HG02588 (cell line): ENCODE measurements at regions not wholly inside any gene's neighbourhood (a gene's known extent, or its start where the extent isn't known, plus 50 kb on each side); places are given as distances from the start of the nearest gene placed in this dataset.

Source experiments
- ATAC-seq: cut with Tn5 transposase; IDR thresholded peaks from one replicate; pipeline ENCODE4 v1.9.1; 2021; ENCODE audit warnings: mild to moderate bottlenecking, moderate library complexity; ENCODE audit not compliant: unreplicated experiment

DNA sequence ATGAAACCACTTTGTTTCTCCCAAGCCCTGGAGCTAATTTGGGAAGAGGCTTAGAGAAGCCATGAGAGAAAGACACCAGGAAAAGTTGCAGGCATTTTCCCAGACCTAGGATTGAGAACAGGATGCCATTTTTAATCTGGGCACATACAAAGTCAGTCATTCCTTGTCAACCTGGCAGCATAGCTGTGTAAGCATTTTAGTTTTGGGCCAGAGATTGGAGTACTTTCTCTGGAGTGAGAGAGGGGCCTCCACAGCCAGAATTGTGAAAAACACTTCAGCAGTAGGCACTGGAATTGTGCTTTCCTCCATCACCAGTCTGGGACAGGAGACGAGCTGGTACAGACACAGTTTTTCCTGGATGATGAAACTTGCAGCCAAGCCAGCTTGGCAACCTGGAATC lies 390.3 kb upstream of the DMAC1 start:
- ATAC-seq = no peak

DNA sequence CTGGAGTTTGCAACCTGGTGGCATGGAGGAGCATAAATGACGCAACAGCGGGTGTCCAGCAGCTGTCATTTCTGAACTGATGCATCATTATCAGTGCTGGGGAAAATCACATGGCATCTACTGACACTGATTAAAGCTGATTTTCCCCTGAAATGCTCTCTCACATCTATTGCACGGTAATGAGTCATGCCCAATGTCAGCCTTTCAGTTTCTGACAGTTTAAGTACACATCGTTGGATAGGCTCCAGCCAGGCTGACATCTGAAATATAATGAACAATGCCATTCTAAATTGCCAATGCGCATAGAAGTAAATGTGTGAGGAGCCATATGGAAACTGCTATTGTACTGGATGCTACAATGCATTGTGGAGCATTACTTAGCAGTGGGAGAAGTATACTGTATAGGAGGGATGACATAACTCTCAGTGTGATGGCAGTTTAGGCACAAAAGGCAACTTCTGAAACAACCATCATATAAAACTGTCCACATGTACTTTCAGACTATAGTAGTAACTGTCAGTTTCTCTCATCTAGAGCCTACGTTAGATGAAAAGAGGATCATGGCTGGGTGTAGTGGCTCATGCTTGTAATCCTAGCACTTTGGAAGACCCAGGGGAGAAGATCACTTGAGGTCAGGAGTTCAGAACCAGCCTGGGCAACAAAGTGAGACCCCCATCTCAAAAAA lies 389.3 kb upstream of the DMAC1 start:
- ATAC-seq = no peak

DNA sequence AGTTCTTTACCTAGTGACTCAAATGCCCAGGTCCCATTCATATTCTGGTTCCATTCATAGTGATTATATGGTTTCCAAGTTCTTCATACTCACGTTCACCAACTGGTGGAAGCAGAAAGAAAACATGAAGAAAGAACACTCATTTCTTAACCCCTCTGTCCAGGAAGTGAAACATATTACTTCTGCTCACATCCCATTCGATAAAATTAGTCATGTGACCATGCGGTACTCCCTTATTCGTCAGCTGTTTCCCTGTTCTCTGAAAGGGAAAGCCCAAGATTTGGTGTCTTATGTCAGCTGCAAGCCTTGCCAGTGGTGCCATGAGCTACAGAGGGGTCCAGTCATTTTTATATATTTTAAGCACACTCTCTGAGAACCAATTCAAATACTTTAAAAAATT lies 387.0 kb upstream of the DMAC1 start:
- ATAC-seq = no peak

DNA sequence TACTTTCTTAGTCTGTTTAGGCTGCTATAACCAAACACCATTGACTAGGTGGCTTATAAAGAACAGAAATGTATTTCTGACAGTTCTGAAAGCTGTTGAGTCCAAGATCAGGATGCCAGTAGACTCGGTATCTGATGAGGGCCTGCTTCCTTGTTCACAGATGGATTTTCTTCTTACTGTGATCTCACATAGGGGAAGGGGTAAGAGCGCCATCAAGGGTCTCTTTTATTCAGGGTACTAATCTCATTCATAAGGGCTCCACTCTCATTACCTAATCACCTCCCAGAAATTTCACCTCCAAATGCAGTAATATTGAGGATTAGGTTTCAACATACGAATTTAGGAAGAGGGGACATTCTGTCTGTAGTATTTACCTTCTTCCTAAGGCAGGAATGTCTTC lies 384.0 kb upstream of the DMAC1 start:
- ATAC-seq = no peak

DNA sequence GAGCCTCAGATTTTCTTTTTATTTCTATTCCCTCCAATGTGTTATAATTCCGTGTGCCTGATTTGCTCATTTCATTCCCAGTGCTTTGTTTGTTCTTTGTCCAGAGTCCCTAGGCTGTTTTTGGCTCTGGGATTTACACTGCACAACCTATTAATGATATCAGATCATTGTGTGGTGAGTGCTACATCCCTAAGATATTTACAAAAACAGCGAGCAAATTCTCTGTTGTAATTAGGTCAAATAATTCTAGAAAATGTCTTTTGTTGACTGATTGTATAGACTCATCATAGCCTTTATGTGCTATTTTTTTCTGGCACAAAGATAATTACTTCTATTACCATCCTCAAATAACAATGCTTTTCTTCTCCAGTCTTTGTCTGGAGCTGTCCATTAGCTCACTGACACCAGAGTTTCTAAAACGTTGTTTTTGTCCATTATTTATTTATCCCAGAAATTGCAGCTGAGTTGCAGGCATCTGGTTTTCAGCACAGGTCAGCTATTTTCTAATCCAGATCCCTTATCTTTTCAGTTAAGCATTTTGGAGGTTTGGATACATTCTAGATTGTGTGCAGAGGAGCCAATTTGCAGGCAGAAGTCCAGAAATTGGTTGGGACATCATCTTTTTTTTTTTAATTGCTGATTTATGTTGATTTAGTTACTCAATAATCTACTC lies 379.9 kb upstream of the DMAC1 start:
- no peak for ATAC-seq

DNA sequence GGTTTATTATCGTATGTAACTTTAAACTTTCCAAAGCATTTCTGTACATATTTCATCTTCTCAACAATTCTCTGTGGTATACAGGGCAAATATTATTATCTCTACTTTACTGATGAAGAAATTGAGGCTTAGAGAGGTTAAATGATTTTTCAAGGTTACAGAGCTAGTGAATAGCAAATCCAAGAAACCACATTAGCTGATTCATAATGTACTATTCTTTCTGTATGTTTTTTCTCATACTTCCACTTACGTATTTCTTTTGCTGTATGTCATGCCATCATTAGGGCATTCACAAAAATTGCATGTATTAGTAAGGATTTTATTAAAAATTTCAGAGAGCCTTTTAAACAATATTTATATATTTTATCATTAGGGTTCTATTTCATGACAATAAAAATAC lies 372.4 kb upstream of the DMAC1 start:
- ATAC-seq = no peak

DNA sequence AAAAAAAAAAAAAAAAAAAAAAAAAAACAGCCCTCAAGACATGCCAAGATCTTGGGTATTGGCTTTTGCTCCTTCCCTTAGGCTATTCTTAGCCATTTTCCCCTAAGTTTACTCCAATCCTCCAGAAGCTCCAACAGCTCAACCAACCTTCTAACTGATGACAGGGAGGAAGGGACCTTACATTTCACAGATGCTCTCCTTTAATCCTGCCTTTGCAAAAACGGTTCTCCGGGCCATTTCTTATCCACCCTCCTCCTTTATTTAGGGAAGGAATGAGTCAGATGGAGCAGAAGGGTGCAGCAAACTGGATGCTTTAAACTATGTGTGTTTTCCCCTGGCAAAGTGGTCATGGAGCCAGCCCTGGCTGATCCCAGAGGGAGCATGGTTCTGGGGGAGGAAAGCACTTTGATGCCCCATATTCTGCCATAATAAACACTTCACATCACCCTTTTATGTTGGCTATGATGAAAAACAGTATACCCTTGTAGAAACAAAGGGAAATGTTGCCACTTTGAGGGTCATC lies 369.4 kb upstream of the DMAC1 start:
- no peak for ATAC-seq

DNA sequence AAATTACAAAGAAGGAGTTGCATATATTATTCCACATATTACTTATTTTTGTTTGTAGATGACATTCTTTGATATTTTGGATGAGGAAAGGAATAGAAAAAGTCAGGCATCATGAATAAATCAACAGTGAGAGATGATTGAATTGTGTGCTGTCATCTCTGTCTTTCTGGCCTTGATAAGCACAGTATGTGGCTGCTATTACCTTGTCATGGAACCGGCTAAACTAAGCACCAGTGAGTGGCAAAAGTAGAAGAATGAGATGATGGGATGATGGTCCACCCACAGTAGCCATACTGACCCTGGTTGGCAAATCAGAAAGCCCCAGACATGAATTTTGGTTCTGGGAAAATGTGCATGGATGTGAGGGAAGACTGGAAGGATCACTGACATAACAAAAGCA lies 361.2 kb upstream of the DMAC1 start:
- no peak for ATAC-seq

DNA sequence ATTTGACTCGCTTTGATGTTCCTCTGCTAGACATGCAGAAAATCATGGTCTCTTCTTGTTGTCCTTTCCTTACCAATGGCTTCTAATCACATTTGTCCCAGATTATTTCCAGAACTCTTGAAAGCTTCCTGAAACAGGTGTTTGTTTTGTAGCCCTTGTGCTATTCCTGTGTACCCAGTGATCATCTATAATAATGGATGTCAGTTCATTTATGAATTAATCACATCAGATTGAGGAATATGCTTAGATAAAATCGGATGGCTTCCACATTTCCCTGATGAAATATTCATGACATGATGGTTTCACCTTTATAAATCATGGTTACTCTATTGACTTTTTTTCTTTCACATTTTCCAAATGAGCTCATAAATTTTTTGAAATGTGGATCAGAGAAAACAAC lies 359.0 kb upstream of the DMAC1 start:
- no peak for ATAC-seq

DNA sequence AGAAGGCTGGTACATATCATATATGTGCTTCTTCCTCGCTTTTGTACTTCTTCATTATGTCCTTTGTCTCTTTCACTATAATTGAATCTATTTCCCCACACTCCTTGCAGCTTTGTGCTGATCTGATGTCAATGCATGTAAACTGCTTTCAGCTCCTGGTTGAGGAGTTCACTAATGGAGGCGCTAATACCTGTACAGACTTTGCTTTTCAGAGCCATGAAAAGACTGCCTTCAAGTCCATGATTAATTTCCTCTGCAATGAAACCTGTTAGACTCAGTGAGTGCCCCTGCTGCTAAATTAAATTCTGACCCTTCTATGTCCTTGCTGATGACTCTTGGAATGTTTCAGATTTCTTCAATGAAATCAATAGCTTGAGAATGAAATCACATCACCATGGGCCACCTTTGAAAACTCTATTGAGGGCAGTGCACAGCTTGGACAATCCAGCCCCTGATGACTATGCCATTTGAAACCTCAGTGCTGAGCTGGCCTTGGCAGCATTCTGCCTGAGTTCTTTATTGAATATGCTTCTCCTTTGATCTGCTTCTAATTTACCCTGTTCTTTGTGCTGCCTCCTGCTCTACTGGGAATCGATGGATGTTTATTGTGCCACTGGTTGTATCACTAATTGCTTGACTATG lies 358.2 kb upstream of the DMAC1 start:
- ATAC-seq = no peak

DNA sequence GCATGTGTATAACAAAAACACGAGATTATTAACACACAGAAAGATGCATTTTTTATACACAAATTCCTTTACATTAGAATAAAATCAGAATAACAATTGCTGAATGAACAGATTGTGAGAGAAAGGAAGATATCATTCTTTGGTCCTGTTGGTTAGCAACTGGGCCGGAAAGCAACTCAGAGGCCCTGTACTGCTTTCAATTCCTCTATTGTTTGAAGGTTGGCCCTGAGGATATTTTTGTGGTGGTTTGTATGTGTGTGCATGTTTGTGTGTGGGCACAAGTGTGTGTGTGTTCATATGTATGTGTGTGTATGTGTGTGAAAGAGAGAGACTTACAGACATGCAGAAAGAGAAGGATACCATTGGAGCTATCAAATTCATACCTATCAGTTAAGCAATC lies 356.8 kb upstream of the DMAC1 start:
- ATAC-seq = no peak

DNA sequence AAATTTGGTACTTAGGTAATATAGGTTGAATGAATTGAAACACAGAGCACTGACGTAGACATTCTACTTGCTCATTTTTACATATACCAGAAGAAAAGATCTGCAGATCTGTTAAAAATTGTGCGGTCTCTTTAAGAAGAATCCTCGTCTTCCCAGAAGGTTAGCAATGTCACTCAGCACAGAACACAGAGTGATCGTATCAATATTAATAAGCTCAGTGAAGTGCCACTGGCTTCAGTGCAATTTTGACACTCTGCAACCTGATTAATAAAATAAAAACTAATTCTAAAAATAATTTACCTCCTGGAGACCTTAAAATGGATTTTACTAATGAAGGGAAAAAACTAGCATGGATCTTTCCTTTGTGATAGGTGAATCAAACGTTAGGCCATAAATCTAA lies 356.1 kb upstream of the DMAC1 start:
- no peak for ATAC-seq

DNA sequence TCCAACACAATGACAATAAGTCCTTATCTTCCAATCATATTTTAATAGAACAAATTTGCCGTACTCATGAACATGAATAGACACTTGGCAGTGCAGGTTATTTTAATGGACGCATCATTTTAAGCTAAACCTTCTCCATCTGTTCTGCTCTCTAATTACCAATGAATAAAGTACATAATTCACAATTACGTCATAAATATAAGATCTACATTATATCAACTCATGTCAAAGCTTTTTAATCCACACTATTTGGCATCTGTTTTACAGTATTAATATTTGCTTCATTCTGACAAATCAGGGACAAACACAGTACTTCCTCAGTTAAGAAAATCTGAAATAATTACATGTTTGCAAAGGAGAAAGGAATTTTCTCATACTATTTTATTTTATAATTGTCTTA lies 344.1 kb upstream of the DMAC1 start:
- ATAC-seq = no peak

DNA sequence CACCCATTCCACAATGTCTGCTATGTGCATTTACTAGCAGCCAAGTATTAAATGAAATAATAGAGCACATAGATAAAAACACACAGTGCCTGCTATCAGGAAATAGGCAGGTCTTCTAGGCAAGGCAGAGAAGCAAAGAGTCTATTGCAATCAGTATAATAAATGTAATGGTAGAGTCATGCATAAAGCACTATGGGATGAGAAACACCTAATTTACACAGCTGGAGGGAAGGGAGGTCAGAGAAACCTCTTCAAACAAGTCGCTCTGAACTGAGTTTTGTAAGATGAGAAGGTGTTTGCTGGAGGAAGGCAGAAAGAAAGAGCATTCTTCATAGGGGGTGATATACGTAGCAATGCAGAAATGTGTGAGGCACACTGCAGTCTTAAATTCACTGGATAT lies 341.0 kb upstream of the DMAC1 start:
- no peak for ATAC-seq

DNA sequence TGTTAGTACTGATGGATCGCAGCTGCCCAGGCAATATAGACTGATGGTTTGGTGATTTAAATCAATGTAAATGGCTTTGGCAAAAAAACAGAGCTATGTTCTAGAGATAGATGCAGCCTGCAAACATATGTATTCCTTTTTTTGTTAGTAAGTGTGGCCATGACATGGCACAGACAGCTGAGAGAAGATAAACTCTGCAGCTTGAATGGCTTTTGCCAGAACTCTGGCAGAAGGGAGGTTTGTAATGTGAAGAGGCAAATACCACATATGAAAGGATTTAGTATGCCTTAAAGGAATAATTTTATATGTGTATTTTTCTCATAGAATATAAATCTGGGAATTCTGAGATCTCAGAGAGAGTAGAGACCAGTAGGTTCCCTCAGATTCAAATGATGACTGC lies 340.2 kb upstream of the DMAC1 start:
- ATAC-seq = no peak

DNA sequence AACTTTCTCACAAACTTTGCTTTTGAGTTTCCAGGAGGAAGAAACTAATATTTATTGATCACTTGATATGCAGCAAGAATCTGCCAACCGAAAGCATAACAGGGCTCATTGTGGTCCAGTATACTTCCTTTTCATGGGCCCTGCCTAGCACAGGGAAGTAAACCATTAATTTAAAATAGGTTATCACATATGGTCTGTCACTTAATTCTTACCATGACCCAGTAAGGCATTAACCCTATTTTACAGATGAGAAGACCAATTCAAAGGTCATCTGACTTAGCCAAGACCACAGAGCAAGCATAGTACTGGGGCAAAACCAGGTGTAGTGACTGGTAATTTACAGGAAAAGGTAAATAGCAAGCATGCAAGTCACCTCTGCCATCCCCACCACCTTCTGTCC lies 336.9 kb upstream of the DMAC1 start:
- no peak for ATAC-seq

DNA sequence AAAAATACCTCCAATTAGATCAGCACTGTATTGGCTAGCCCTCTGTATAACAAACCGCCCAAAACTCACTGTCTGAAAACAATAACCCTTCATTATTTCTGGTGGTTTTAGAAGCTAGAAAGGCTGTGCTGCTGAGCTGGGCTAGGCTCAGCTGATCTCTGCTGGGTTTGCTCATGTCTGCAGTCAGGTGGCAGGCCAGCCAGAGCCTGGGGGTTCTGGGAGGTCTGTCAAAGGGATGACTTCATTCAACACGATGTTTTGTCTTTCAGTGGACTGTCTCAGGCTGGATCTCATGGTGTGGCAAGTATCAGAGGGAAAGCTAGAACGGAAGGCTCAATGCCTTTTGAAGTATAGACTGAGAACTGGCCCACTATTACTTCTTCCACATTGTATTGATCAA lies 335.1 kb upstream of the DMAC1 start:
- ATAC-seq = no peak

DNA sequence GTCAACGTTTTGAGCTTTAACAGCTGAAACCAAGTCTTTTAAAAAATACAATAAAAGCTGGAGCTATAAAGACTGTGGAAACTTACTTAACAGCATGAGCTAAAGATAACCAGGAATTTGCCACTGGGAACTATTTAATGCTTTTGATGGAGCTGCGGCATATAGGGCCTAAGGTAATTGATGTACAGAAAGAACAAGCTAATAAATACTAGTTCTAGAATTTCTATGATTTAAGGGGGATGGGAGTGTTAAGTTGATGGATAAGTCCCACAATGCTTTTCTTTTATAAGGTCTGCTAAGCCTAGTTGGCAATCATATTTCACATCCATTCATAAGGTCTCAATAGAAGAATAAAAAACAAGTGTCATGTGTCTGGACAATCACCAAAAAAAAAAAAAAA lies 334.0 kb upstream of the DMAC1 start:
- no peak for ATAC-seq

DNA sequence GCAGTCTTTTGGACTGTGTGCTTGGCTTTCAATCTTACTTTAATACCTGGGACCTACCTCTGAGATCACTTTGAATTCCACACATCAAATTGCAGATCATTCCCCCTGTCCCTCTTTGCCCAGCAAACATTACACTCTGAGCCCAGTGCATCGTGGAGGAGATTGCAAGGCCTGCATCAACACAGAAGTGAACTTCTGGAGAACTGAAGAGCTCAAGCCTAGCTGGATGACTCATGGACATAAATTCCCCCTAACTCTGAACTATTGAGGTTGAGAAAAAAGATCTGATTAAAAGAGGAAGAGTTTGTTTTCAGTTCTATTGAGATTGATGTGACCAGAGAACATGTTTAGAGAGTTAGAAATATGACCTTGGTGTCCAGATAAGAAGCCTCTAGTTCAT lies 316.0 kb upstream of the DMAC1 start:
- no peak for ATAC-seq

DNA sequence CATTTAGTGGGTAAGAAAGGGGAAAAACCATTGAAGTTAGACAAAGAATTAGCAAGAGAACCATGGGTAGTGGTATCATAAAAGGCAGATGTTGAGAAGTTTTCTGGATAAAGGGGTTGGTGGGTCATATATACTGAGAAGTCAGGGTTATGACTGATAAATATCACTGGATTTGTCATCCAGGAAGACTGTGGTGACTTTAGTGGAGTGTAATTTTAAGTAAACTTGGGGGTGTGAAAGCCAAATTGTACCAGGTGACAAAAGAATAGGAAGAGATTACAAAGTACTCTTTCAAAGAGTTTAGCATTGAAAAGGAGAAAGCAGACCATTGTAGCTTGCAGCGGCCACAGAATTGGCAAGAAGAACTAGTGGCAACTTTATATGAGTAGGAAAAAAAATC lies 315.2 kb upstream of the DMAC1 start:
- ATAC-seq = no peak

DNA sequence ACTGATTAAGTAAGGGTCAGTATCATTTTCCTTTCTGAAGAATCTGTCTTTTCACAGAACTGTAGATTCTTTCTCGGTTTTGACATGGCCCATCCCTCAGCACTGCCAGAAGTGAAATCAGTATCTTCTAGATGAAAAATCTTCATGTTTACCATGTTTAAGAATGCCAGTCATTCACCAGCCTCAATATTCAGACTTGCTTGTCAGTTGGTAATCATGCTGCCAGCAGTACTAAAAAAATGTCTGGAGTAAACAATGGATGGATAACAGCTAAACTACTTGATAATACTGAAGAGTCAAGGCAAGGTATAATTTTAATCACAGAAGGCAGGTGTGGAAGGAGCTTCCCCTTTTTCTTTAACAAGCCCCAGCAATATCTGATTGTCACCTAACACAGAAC lies 306.8 kb upstream of the DMAC1 start:
- ATAC-seq = no peak

DNA sequence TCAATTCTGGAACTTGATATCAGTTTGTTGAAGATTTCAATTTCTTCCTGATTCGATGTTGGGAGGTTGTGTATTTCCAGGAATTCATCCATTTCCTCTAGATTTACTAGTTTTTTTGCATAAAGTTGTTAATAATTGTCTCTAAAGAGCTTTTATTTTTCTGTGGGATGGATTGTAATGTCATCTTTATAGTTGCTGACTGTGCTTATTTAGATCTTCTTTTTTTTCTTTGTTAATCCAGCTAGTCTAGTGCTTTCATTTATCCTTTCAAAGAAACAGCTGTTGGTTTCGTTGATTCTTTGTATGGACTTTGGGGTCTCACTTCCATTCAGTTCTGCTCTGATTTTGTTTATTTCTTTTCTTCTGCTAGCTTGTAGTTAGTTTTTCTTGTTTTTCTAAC lies 302.0 kb upstream of the DMAC1 start:
- no peak for ATAC-seq
